ENCODE measurements at regions not wholly inside any gene's neighbourhood (a gene's known extent, or its start where the extent isn't known, plus 50 kb on each side); places are given as distances from the start of the nearest gene placed in this dataset.

GRCh38 chr17:13415871-13416416 is 185.8 kb downstream of the HS3ST3A1 start:
- TF ChIP-seq EZH2 (IDR thresholded peaks at IDR 0.05; ENCODE audit: borderline replicate concordance, low read depth, low read length, poor library complexity, severe bottlenecking) (no peak), CTCF (conservative IDR thresholded peaks at IDR 0.05; ENCODE audit: low read depth, low read length) (no peak)

All from A673 (cell line).